ENCODE measurements at regions not wholly inside any gene's neighbourhood (a gene's known extent, or its start where the extent isn't known, plus 50 kb on each side); places are given as distances from the start of the nearest gene placed in this dataset.

DNA sequence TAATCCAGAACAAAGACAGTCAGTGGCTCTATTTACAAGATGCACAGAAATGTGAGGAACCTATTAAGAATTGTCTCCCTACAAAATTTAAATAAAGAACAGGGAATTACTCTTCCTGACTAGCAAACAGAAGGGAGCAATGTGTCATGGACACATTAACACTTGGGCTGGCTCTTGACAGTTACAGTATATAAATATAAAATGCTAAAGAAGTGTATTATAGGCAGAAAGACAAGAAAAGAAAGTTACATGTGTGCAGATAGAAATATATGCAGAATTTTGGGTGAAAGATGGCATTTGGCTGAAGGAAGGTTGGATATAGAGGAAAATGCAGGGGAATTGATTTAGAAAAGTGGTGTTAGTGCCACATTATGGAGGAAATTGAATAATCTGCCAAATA is 2257.1 kb upstream of the ACO1 start:
- H3K36me3 ChIP-seq: no peaks in the 10 kb centered on the region
- no peaks in the 10 kb centered on the region for H3K4me1 ChIP-seq
- intact Hi-C loops (cut with DNase I): no loop called here
- no peaks in the 10 kb centered on the region for H3K27me3 ChIP-seq
- DNase-seq: no peak
- no peak overlapping the region for H3K4me3 ChIP-seq
- no peaks in the 10 kb centered on the region for H3K9me3 ChIP-seq
- TF ChIP-seq POLR2AphosphoS5 (IDR thresholded peaks at IDR 0.05) (no peak), EP300 (IDR thresholded peaks at IDR 0.05) (no peak), POLR2A (IDR thresholded peaks at IDR 0.05) (no peak)
- TF ChIP-seq, protein P1, sequence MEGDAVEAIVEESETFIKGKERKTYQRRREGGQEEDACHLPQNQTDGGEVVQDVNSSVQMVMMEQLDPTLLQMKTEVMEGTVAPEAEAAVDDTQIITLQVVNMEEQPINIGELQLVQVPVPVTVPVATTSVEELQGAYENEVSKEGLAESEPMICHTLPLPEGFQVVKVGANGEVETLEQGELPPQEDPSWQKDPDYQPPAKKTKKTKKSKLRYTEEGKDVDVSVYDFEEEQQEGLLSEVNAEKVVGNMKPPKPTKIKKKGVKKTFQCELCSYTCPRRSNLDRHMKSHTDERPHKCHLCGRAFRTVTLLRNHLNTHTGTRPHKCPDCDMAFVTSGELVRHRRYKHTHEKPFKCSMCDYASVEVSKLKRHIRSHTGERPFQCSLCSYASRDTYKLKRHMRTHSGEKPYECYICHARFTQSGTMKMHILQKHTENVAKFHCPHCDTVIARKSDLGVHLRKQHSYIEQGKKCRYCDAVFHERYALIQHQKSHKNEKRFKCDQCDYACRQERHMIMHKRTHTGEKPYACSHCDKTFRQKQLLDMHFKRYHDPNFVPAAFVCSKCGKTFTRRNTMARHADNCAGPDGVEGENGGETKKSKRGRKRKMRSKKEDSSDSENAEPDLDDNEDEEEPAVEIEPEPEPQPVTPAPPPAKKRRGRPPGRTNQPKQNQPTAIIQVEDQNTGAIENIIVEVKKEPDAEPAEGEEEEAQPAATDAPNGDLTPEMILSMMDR (IDR thresholded peaks at IDR 0.05): no peak
- H3K27ac ChIP-seq: no peak overlapping the region

DNA sequence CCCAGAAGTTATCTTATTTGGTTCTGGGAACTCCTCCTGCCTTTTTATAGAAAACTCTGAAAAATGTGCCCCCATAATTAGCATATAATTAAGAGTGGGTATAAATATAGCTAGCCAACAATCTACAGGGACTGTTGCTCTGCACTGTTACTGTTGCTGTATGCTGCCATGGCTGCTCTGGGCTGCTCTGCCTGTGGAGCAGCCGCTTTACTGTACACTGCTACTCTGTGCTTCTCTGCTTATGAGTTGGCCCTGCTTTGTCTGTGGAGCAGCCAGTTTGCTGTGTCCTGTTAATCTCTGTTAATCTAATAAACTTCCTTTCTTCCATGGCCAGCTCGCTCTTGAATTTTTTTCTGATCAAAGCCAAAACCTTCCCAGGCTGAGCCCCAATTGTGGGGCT is 2244.0 kb upstream of the ACO1 start:
- H3K9me3 ChIP-seq: no peaks in the 10 kb centered on the region

DNA sequence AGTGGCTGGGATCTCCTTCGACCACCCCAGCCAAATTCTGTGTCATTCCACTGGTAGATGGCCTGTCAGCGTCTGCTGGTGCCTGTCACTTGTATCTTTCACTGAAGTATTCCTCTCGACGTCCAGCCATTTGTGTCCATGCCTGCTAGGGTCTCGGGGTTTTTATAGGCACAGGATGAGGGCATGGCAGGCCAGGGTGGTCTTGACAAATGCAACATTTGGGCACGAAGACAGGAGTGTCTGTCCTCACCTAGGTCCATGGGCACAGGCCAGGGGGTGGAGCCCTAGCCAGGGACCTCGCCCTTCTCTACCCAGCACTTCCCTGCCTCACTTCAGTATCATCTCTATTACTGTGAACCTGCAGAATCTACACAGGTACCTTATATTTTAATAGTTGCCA is 2223.9 kb upstream of the ACO1 start:
- Histone ChIP-seq H3K27ac (no peak overlapping the region), H3K4me3 (no peak overlapping the region), H3K9me3 (peaks cover 0 to 3% (median 0%) of the 10 kb centered on the region in 4 donors), H3K4me1 (no peaks in the 10 kb centered on the region), H3K36me3 (no peaks in the 10 kb centered on the region), H3K27me3 (no peaks in the 10 kb centered on the region)
- TF ChIP-seq, protein P1 (IDR thresholded peaks at IDR 0.05): no peak
- intact Hi-C loops (cut with DNase I): no loop called here
- DNase-seq: no peak
- WGBS, 2 donors: 83 to 86% methylated on average over 7 of the region's 7 CpGs

More for the DNA sequence above, 2244.0 kb upstream of the ACO1 start:
- Histone ChIP-seq H3K36me3 (no peaks in the 10 kb centered on the region), H3K27me3 (no peaks in the 10 kb centered on the region), H3K27ac (no peak overlapping the region), H3K4me3 (no peak overlapping the region), H3K4me1 (no peaks in the 10 kb centered on the region)
- TF ChIP-seq POLR2A (IDR thresholded peaks at IDR 0.05): no peak
- TF ChIP-seq EP300 (IDR thresholded peaks at IDR 0.05): no peak
- no peak for TF ChIP-seq POLR2AphosphoS5 (IDR thresholded peaks at IDR 0.05)
- TF ChIP-seq, protein P1 (IDR thresholded peaks at IDR 0.05): no peak
- intact Hi-C loops (cut with DNase I): no loop called here
- 82 to 92% methylated on average over 2 of the region's 2 CpGs for WGBS, 2 donors
- DNase-seq: no peak

DNA sequence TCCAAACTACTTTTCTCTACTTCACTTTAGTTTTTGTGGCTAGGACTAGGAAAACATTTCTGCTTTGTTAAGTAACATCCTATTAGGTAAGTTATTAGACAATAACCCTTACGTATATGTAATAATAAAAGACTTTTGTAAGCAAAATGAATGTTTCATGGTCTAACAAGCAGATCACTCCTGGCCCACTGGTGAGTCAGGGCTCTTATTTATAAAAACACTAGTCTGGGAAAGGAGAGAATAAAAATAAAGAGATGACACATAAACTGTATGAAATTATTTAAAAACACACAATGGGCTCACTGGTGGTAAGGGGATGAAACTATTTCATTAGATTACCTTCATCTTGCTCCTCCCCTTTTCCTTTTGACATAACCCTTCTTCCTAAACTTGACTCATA is 2212.2 kb upstream of the ACO1 start:
- no peak overlapping the region for H3K4me3 ChIP-seq
- H3K4me1 ChIP-seq: no peaks in the 10 kb centered on the region
- DNase-seq: no peak
- intact Hi-C loops (cut with DNase I): no loop called here
- WGBS, 2 donors: 89 to 91% methylated on average over 1 of the region's 1 CpG
- no peak overlapping the region for H3K27ac ChIP-seq
- no peaks in the 10 kb centered on the region for H3K9me3 ChIP-seq
- no peaks in the 10 kb centered on the region for H3K36me3 ChIP-seq
- TF ChIP-seq POLR2AphosphoS5 (IDR thresholded peaks at IDR 0.05): no peak
- TF ChIP-seq, protein P1 (IDR thresholded peaks at IDR 0.05): no peak
- H3K27me3 ChIP-seq: no peaks in the 10 kb centered on the region

DNA sequence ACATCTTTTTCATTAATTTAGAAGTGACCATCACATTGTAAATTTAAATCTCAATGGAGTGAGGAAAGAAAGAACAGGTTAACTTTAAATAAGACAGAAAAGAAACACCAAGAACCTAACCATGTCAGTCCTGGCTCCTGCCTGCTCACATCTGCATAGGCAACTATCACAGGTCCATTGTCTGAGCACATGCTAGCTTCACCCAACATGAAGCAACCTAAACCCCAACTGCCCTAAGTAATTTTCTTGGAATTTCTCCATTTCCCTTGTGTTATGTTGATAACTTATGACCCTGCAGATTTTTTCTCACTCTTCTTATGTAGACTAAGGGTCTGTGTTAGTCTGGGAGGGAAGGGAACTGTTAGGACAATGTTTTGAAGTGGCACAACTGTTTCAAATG is 2205.8 kb upstream of the ACO1 start:
- Histone ChIP-seq H3K27ac (no peak overlapping the region), H3K27me3 (no peaks in the 10 kb centered on the region), H3K9me3 (no peaks in the 10 kb centered on the region), H3K4me1 (no peaks in the 10 kb centered on the region), H3K36me3 (no peaks in the 10 kb centered on the region), H3K4me3 (no peak overlapping the region)
- intact Hi-C loops (cut with DNase I): no loop called here
- TF ChIP-seq, protein P1 (IDR thresholded peaks at IDR 0.05): no peak
- TF ChIP-seq POLR2A (IDR thresholded peaks at IDR 0.05) (no peak), EP300 (IDR thresholded peaks at IDR 0.05) (no peak), POLR2AphosphoS5 (IDR thresholded peaks at IDR 0.05) (no peak)
- DNase-seq: no peak

Data from sigmoid colon (tissue), 6 donors.